ENCODE measurements at regions not wholly inside any gene's neighbourhood (a gene's known extent, or its start where the extent isn't known, plus 50 kb on each side); places are given as distances from the start of the nearest gene placed in this dataset.

DNA sequence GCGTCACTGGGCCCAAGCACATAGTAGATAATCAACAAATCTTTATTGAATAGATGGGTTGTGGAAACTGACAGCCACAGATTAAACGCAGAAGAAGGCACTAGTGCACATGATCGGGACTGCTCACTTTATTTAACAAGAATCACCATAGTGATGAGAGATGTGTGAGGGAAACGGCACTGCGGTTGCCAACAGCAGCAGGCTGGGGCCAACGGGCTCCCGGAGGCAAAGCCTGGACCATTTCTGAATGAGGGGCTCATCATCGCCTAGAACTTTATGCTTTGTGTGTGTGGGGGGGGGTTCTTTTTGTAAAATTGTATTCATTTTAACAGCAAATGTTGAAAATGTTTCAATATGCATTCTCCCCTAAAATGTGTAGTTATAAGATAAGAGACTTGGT, 61.9 kb upstream of the RUFY1 start:
- Histone ChIP-seq H3K9me3 (replicated peaks in 1 of 3) (no peaks in the 10 kb centered on the region), H3K36me3 (replicated peaks in 1 of 2) (no peaks in the 10 kb centered on the region), H3K4me3 (no peak overlapping the region), H3K27ac (peak overlapping the region in 2 of 5 donors; percentile 10), H3K27me3 (no peaks in the 10 kb centered on the region), H3K4me1 (replicated peaks in 1 of 2) (peaks cover 0 to 5% of the 10 kb centered on the region in 2 donors)
- intact Hi-C loops (cut with DNase I): no loop called here
- TF ChIP-seq POLR2A (IDR thresholded peaks at IDR 0.05): no peak
- TF ChIP-seq, protein P1, sequence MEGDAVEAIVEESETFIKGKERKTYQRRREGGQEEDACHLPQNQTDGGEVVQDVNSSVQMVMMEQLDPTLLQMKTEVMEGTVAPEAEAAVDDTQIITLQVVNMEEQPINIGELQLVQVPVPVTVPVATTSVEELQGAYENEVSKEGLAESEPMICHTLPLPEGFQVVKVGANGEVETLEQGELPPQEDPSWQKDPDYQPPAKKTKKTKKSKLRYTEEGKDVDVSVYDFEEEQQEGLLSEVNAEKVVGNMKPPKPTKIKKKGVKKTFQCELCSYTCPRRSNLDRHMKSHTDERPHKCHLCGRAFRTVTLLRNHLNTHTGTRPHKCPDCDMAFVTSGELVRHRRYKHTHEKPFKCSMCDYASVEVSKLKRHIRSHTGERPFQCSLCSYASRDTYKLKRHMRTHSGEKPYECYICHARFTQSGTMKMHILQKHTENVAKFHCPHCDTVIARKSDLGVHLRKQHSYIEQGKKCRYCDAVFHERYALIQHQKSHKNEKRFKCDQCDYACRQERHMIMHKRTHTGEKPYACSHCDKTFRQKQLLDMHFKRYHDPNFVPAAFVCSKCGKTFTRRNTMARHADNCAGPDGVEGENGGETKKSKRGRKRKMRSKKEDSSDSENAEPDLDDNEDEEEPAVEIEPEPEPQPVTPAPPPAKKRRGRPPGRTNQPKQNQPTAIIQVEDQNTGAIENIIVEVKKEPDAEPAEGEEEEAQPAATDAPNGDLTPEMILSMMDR (IDR thresholded peaks at IDR 0.05): no peak
- DNase-seq: no peak
- WGBS, 4 donors: 49 to 71% (median 66%) methylated on average over 8 of the region's 8 CpGs

GRCh38 chr5:179487145-179487544, 63.2 kb upstream of the RUFY1 start:
- no peak for DNase-seq
- H3K4me3 ChIP-seq: no peak overlapping the region
- H3K27me3 ChIP-seq: no peaks in the 10 kb centered on the region
- intact Hi-C loops (cut with DNase I): no loop called here
- WGBS, 4 donors: 75 to 92% (median 86%) methylated on average over 7 to 8 of the region's 8 CpGs
- peaks cover 0 to 5% of the 10 kb centered on the region in 2 donors for H3K4me1 ChIP-seq (replicated peaks in 1 of 2)
- no peaks in the 10 kb centered on the region for H3K36me3 ChIP-seq (replicated peaks in 1 of 2)
- no peaks in the 10 kb centered on the region for H3K9me3 ChIP-seq (replicated peaks in 1 of 3)
- TF ChIP-seq, protein P1 (IDR thresholded peaks at IDR 0.05): no peak
- TF ChIP-seq POLR2A (IDR thresholded peaks at IDR 0.05): no peak
- no peak overlapping the region for H3K27ac ChIP-seq

- intact Hi-C loops (cut with DNase I): no loop called here
- H3K36me3 ChIP-seq (replicated peaks in 1 of 2): no peaks in the 10 kb centered on the region
- no peak overlapping the region for H3K4me3 ChIP-seq
- DNase-seq: no peak
- peaks cover 0 to 5% of the 10 kb centered on the region in 2 donors for H3K4me1 ChIP-seq (replicated peaks in 1 of 2)
- H3K9me3 ChIP-seq (replicated peaks in 1 of 3): no peaks in the 10 kb centered on the region
- WGBS, 4 donors: 78 to 91% (median 86%) methylated on average over 9 to 16 of the region's 16 CpGs
- no peaks in the 10 kb centered on the region for H3K27me3 ChIP-seq
- TF ChIP-seq POLR2A (IDR thresholded peaks at IDR 0.05): no peak
- TF ChIP-seq, protein P1 (IDR thresholded peaks at IDR 0.05): no peak
- H3K27ac ChIP-seq: peak overlapping the region in 1 of 5 donors; percentile 40
Measured at GRCh38 chr5:179486596-179487051, 63.7 kb upstream of the RUFY1 start.

- Histone ChIP-seq H3K9me3 (replicated peaks in 1 of 3) (no peaks in the 10 kb centered on the region), H3K36me3 (replicated peaks in 1 of 2) (no peaks in the 10 kb centered on the region), H3K4me1 (replicated peaks in 1 of 2) (peaks cover 0 to 5% of the 10 kb centered on the region in 2 donors), H3K4me3 (no peak overlapping the region), H3K27me3 (no peaks in the 10 kb centered on the region), H3K27ac (peak overlapping the region in 1 of 5 donors; percentile 40)
- intact Hi-C loops (cut with DNase I): no loop called here
- no peak for TF ChIP-seq POLR2A (IDR thresholded peaks at IDR 0.05)
- TF ChIP-seq, protein P1 (IDR thresholded peaks at IDR 0.05): no peak
- 52 to 60% (median 58%) methylated on average over 10 to 13 of the region's 13 CpGs for WGBS, 4 donors
- peak in 3 of 7 donors; percentile 21 to 57 (median 44) for DNase-seq
Measured at GRCh38 chr5:179485845-179486575, 64.3 kb upstream of the RUFY1 start.

Measured in adrenal gland (tissue), 9 donors.